ENCODE measurements at regions not wholly inside any gene's neighbourhood (a gene's known extent, or its start where the extent isn't known, plus 50 kb on each side); places are given as distances from the start of the nearest gene placed in this dataset.

DNA sequence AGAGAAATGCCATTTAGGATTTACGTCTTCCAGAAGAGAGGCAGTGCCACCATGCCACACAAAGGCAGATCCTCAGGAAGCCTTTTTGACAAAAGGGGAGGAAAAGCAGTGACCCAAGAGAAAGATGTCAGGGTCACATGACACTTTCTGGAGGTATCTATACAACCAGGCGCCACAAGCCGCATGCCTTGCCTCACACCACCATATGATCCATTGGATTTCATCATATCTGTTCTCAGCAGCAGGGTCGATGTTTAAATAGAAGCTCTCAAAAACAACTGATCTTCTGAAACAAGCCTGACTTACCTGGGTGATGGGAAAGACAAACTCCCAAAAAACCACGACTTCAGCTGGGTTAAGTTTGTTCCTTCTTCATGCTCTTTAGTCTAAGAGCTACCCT lies 52.5 kb upstream of the UNC5B start (continued):
- TF ChIP-seq, protein P1, sequence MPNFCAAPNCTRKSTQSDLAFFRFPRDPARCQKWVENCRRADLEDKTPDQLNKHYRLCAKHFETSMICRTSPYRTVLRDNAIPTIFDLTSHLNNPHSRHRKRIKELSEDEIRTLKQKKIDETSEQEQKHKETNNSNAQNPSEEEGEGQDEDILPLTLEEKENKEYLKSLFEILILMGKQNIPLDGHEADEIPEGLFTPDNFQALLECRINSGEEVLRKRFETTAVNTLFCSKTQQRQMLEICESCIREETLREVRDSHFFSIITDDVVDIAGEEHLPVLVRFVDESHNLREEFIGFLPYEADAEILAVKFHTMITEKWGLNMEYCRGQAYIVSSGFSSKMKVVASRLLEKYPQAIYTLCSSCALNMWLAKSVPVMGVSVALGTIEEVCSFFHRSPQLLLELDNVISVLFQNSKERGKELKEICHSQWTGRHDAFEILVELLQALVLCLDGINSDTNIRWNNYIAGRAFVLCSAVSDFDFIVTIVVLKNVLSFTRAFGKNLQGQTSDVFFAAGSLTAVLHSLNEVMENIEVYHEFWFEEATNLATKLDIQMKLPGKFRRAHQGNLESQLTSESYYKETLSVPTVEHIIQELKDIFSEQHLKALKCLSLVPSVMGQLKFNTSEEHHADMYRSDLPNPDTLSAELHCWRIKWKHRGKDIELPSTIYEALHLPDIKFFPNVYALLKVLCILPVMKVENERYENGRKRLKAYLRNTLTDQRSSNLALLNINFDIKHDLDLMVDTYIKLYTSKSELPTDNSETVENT (CRISPR knock-in tag; IDR thresholded peaks at IDR 0.05) = no peak
- TF ChIP-seq NCOA6 (IDR thresholded peaks at IDR 0.05) (no peak), MAFG (tag; conservative IDR thresholded peaks at IDR 0.05) (no peak), NBN (IDR thresholded peaks at IDR 0.05; ENCODE audit: low read depth) (no peak), RAD51 (IDR thresholded peaks at IDR 0.05; ENCODE audit: borderline replicate concordance, low read depth) (peak; percentile 43; the same call in 1 of the 2 replicates), DDX20 (tag; IDR thresholded peaks at IDR 0.05; ENCODE audit: low read depth) (no peak), TEAD4 (IDR thresholded peaks at IDR 0.05; ENCODE audit: low read length) (peak; percentile 77), TEAD4 (CRISPR knock-in tag; IDR thresholded peaks at IDR 0.05; ENCODE audit: borderline replicate concordance) (no peak), MCM5 (IDR thresholded peaks at IDR 0.05; ENCODE audit: low read depth) (no peak)

DNA sequence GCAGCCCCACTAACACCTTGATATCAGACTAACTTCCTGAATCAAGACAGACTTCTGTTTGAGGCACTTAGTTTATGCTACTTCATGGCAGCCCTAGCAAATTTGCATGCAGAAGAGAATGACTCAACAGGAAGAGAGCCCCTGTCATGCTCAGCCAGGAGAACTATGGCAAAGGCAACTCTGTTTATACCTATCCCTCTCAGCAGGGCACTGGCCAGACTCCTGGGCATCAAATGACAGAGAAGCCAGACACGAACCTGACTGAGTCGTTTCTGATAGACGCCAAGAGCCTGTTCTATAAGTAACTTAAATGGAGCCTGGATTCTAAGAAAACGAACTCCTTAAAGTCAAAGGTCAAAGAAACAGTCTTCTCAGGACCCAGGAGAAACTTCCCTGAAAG lies 50.9 kb upstream of the UNC5B start:
- Histone ChIP-seq H2AFZ (ENCODE audit: low read depth, low read length) (peak overlapping the region; percentile 52; the same call in 1 of the 2 replicates), H3K9ac (ENCODE audit: insufficient read depth in 1 of 2, low read depth in 2 of 2, low read length in 2 of 2) (no peak overlapping the region), H3K9me3 (replicated peaks; ENCODE audit: control insufficient read depth, insufficient read depth, low read depth, low read length) (no peaks in the 10 kb centered on the region), H3K27ac (ENCODE audit: extremely low read depth, low read depth, low read length) (no peak overlapping the region), H3K36me3 (ENCODE audit: control insufficient read depth, insufficient read depth, low read length) (no peaks in the 10 kb centered on the region), H3K27me3 (ENCODE audit: control insufficient read depth in 2 of 2, insufficient read depth in 2 of 2, low read length in 2 of 2) (peaks cover 0 to 6% of the 10 kb centered on the region in 2 experiments; a peak in 1 of 5 replicates), H4K20me1 (replicated peaks; ENCODE audit: control insufficient read depth, insufficient read depth, low read length) (no peaks in the 10 kb centered on the region), H3K4me3 (no peak overlapping the region), H3K79me2 (ENCODE audit: control insufficient read depth, insufficient read depth, low read length) (no peaks in the 10 kb centered on the region), H3K9me1 (ENCODE audit: control insufficient read depth, insufficient read depth, low read length) (no peaks in the 10 kb centered on the region), H3K4me1 (replicated peaks in 1 of 2; ENCODE audit: control insufficient read depth in 2 of 2, insufficient read depth in 2 of 2, low read length in 2 of 2) (peaks cover 0 to 10% of the 10 kb centered on the region in 2 experiments; a peak in 3 of 5 replicates), H3K4me2 (ENCODE audit: insufficient read depth, low read length) (no peak overlapping the region)
- intact Hi-C loops (cut with micrococcal nuclease) (no loop called here), in situ Hi-C loops (cut with MboI) (no loop called here)
- no TSS peak for BruUV-seq (replicated peaks)
- ATAC-seq (peak; percentile 71), DNase-seq (ENCODE audit: extremely low read depth in 1 of 4, low spot score in 3 of 4) (peak in 1 of 4 experiments; percentile 7), FAIRE-seq (no peak)
- WGBS (ENCODE audit: insufficient coverage, low coverage, missing lambda C conversion rate) = 4% methylated on average over 4 of the region's 4 CpGs
- ChIA-PET CTCF (ENCODE audit: low intra/inter-chr PET ratio) (no interaction called here), POLR2A (interaction anchor here (0.6 to 1.1 kb wide), 2 partner anchors 68 to 89 kb away, joined by 3 read pairs; no protein-coding TSS in a partner anchor)
- TF ChIP-seq MAFK (IDR thresholded peaks at IDR 0.05; ENCODE audit: low read length) (peak; percentile 39), NRF1 (conservative IDR thresholded peaks at IDR 0.05 in 1 of 2, IDR thresholded peaks at IDR 0.05 in 1 of 2) (peak; percentile 32 to 48; a peak in 3 of 4 replicates), ZNF24 (IDR thresholded peaks at IDR 0.05) (no peak), BACH1 (tag; IDR thresholded peaks at IDR 0.05) (0 out of 2 replicates have a peak, but pooled peaks have one; percentile 12), JUN (IDR thresholded peaks at IDR 0.05; ENCODE audit: borderline replicate concordance, low read depth, low read length) (0 out of 2 replicates have a peak, but pooled peaks have one; percentile 15), JUN (CRISPR knock-in tag; IDR thresholded peaks at IDR 0.05; ENCODE audit: borderline replicate concordance) (no peak), GTF2A2 (tag; IDR thresholded peaks at IDR 0.05) (0 out of 2 replicates have a peak, but pooled peaks have one; percentile 39), SETDB1 (IDR thresholded peaks at IDR 0.05; ENCODE audit: low read length) (no peak), ZNF224 (CRISPR knock-in tag; IDR thresholded peaks at IDR 0.05) (no peak)
- TF ChIP-seq, protein P2, sequence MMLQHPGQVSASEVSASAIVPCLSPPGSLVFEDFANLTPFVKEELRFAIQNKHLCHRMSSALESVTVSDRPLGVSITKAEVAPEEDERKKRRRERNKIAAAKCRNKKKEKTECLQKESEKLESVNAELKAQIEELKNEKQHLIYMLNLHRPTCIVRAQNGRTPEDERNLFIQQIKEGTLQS (IDR thresholded peaks at IDR 0.05) = peak; percentile 45; the same call in 1 of the 2 replicates
- TF ChIP-seq, protein P2 (CRISPR knock-in tag; conservative IDR thresholded peaks at IDR 0.05) = no peak

Measured in K562 (cell line).